GM21515 (cell line): ENCODE measurements at regions not wholly inside any gene's neighbourhood (a gene's known extent, or its start where the extent isn't known, plus 50 kb on each side); places are given as distances from the start of the nearest gene placed in this dataset.

Source experiments
- ATAC-seq: cut with Tn5 transposase; IDR thresholded peaks from one replicate; pipeline ENCODE4 v1.9.1; 2021; ENCODE audit not compliant: unreplicated experiment

DNA sequence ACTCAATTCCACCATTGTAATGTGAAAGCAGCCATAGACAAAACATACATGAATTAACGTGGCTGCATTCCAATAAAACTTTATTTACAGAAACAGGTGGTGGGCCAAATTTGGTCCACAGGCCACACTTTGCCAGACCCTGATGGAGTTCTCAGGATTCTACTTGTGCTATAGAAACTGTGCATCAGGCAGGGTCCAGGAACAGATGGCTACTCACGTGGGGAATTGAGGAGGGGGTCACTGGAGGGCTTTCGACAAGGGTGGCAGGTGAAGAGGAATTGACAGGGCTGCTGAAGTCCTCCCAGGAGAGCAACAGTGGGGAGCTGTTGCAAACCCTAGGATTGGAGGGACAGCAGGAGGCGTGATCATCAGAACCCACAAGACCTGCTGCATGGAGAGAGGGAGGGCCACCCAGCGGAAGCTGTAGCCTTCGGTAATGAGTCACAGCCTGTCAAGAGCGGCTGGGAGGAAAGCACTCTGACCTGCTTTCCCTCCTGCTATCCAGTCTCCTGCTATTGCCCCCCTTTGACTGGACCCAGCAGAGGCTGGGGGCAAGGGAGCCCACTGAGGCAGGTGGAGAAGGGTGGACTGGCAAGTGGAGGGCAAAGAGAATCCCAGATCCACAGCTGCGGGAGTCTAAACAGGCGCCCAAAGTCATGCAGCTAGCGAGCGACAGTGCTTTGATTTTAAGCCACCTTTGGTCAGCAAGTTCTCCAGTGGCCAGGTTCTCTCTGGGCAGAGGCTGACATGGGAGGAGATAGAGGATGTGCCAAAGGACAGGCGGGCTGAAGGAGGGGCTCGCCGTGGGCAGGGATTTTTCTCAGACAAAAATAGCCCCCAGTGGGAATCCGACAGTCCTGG, 138.3 kb upstream of the SMIM23 start:
- ATAC-seq = no peak

DNA sequence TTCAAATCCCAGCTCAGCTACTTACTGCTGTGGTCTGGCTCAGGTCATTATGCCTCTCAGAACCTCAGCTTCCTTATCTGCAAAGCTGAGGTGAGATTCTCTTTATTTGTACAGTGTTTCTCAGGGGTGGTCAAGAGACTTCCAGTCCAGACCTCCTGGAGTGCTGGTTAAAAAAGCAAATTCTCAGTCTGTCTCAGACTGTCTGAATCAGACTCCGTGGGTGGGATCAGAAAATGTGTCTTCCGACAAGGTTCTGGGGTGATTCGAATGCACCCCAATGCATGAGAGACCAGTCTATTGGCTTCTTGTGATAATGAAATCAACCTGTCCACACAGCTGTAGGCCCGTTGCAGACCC, 137.7 kb upstream of the SMIM23 start:
- no peak for ATAC-seq

DNA sequence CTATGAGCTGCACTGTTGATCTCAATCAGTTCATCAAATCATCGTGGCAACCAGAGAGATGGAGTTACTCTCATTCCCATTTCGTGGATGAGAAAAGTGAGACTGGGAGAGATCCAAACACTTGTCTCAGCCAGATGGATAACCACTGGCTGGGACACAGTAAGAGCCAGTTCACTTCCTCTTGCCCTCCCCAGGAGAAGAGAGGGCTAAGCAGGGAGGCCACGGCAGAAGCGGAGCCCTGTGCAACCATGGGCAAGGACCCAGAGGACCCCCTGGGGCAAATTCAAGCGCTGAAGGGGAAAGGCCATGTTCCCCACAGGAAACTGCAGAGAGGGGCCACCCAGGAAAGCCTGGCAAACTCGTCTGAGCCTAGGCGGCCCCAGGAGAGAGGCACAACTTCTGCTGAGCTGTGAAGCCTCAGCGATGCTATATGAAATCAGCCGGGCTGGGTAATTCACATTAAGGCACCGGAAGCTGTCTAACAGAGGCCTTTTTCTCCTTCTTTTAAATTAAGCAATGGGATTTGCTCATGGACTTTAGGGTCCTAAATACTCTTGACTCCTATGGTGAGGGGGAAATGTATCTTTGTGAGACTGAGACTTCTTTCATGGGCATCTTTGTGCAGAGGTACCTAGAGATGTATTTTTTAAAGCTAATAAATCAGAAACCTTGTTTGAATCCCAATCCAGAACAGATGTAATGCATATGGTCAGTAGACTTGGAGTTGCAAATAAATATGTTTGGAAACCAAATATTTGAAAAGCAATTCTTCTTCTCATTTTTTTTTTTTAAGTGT, 137.1 kb upstream of the SMIM23 start:
- no peak for ATAC-seq

DNA sequence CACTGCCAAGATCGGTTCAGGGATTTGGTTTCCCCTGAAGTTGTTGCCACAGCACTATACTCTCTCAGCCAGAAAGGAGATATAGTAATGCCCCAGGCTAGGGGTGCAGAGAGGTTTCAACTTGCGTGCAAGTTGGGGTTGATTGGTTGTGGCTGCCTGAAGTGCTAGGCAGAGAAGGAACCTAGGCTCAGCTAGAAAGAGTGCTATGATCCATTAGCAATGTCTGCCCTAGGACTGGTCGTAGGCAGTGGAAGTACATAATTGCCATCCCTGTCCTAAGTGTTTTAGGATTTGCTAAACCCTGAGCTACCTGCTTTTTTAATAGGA, 136.6 kb upstream of the SMIM23 start:
- no peak for ATAC-seq

DNA sequence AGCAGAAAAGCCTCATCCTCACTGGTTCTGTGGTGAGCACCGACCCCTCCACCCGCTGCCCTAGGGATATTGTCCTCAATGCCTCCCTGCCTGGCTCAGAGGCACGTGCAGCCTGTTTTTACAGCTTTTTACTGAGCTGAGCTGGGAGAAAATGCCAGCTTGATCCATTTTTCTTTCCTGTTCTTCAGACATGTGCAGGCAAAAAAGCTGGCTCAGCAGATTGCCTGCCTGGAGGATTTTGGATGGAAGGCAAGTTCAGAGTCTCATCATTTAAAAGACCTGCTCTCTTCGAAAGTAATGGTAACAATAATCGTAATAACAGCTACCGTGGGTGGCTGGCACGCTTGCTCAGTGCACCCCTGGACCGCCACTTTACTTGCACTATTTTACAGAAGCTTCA, 135.0 kb upstream of the SMIM23 start:
- no peak for ATAC-seq

DNA sequence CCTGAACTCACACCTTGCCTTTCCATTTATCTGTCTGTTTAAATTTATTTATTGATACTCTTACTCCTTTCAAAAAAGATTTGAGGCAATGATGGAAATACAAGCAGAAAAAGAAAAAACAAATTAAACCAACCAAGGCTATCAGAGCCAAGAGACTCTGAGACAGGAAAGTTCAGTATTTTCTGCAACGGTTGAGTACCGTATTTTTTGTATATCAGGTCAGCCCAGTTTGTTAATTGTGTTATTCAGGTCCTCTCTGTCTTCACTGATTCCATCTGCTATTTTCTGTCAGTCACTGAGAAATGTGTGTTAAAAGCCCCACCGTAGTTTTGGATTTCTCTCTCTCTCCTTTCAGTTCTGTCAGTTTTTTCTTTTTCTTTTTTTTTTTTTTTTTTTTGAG, 134.5 kb upstream of the SMIM23 start:
- no peak for ATAC-seq

- ATAC-seq = no peak
Measured at GRCh38 chr5:171654881-171655280, 130.7 kb upstream of the SMIM23 start.

DNA sequence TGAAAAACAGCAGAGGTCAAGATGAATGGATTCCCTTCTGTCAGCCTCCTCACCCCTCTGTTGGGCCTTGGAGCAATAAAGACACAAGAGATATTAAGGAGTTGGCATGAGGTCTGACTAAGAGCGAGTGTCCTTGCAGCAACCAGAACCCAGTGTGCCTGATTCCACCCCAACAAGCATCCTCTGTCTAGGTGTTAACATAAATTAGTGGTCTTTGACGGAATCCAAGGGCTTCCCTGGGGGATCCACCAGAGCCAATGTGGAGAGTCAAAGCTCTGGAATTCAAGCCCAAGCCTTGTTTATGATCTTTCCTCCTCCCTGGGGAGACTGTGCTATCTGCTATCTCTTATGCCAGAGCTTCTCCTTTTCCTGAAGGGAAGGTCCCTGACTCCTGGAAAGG, 128.1 kb upstream of the SMIM23 start:
- no peak for ATAC-seq

- no peak for ATAC-seq
Measured at GRCh38 chr5:171659896-171660295, 125.7 kb upstream of the SMIM23 start.

DNA sequence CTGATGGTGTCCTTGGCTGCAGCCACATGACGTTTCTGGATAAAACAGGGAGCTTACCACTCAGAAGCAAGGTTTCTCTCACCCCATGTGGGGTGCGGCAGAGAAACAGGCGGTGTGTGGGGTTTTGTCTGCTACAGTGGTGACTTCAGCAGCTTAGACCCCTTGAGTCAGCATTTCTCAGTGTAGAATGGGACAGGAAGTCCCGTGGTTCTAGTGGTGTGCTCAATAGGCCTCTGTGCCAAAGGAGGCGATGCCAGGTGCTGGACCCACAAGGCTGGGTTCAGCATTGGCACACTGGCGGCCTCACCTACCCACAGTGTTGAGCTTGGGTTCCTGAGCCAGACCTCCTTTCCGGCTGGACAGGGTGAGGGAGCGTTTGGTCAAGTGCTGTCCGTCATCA, 125.2 kb upstream of the SMIM23 start:
- no peak for ATAC-seq

DNA sequence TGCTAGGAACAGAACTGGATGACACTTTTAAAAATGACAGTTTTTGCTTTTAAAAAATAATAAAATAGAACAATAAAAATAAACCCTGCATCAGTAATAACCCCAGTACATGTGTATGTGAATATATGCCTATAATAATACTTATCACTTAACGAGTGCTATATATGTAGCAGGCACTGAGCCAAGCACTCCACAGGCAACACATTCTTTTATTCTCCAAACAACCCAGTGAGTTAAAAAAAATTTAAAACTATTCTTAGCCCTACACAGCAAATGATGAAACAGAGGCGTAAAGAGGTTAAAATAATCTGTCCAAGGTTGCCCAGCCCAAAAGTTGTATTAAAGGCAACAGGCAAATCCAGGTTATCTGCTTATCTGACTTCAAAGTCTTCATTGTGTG, 124.5 kb upstream of the SMIM23 start:
- ATAC-seq = no peak

DNA sequence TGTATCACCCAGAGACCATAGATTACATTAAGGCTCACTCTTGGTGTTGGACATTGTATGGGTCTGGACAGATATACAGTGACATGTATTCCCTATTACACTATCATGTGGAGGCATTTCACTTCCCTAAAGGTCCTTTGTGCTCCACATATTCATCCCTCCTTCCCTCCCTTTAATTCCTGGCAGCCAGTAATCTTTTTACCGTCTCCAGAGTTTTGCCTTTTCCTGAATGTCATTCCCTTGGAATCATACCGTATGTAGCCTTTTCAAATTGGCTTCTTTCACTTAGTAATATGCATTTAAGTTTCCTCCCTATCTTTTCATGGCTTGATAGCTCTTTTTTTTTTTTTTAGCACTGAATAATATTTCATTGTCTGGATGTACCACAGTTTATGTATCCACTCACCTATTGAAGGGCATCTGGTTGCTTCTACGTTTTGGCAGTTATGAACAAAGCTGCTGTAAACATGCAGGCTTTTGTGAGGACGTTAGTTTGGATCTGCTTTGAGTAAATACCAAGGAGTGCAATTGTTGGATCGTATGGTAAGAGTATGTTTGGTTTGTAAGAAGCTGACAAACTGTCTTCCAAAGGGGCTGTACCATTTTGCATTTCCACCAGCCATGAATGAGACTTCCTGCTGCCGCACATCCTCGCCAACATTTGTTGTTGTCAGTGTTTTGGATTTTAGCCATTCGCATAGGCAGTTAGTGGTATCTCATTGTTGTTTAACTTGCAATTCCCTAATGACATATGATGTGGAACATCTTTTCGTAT, 122.1 kb upstream of the SMIM23 start:
- no peak for ATAC-seq

DNA sequence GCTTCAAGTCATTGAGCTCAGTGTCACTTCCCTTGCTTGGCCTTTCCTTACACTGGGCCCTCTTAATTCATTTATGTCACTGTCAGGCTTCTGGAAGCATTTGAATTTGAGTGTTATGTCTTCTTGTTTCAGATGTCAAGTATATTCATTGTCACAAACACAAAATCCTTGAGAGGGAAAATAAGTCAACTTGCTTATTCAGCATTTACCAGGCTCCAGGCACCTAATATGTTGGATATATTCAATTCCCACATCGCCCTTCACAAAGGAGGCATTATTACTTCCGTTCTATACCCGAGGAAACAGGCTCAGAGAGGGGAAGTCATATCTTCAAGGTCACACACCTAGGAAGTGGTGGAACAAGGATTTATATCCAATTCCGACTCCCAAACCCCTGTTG, 121.1 kb upstream of the SMIM23 start:
- no peak for ATAC-seq

DNA sequence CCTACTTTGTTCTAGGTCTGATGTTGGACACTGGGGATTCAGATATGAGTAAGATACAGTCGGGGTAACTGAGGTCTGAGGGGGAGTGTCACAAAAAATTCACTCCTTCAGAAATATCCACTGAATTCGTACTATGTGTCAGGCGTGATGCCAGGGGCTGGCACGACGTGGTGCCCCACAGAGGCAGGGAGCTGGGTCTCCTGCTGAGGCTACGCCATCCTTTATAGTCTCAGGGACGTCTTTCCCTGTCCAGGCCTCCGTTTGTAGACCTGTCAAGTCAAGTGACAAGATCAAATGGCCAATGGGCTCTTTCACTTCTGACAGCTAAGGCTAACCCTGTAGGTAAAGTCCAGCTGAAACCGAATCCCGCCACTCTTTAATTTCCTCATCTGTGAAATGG, 118.8 kb upstream of the SMIM23 start:
- ATAC-seq = no peak

GRCh38 chr5:171667341-171668096, 118.1 kb upstream of the SMIM23 start:
- ATAC-seq = no peak

GRCh38 chr5:171668097-171668412, 117.6 kb upstream of the SMIM23 start:
- ATAC-seq = no peak

DNA sequence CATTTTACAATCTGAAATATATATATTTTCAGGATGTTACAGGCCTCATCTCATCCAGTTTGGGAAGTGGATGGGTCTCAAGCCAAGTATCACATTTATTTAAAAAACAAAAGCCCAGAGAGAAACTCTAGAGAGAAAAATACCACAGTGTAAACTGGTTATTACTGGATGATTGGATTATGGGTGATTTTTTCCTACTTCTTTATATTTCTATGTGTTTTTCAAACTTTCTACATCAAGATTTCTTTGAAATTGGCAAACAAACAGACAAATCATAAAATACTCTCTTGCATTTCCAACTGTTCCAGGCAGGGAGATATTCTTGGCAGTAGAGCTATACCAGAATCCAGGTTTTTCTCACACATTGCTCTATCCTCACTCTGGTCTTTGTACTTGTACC, 116.0 kb upstream of the SMIM23 start:
- ATAC-seq = no peak

- no peak for ATAC-seq
Measured at GRCh38 chr5:171672556-171672955, 113.1 kb upstream of the SMIM23 start.

DNA sequence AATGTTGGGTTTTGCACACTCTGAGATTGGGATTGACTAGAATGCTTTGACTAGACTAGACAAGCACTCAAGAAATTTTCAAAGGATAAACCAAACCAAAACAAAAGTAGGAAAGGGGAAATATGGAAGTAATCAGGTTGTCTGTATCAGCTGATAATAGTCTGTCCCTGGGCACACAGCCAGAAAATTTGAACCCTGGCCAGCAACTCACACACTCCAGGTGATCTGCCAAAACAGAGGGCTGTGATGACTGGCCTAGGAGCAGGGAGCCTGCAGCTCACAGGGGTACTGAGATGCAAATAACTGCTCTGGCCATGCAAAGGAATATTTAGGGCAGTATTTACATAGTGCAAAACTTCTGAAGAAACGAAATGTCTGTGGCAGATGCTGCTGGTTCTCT, 112.3 kb upstream of the SMIM23 start:
- no peak for ATAC-seq

GRCh38 chr5:171673840-171674239, 111.8 kb upstream of the SMIM23 start:
- no peak for ATAC-seq

GRCh38 chr5:171675511-171675910, 110.1 kb upstream of the SMIM23 start:
- ATAC-seq = no peak
